ENCODE measurements at regions not wholly inside any gene's neighbourhood (a gene's known extent, or its start where the extent isn't known, plus 50 kb on each side); places are given as distances from the start of the nearest gene placed in this dataset.

DNA sequence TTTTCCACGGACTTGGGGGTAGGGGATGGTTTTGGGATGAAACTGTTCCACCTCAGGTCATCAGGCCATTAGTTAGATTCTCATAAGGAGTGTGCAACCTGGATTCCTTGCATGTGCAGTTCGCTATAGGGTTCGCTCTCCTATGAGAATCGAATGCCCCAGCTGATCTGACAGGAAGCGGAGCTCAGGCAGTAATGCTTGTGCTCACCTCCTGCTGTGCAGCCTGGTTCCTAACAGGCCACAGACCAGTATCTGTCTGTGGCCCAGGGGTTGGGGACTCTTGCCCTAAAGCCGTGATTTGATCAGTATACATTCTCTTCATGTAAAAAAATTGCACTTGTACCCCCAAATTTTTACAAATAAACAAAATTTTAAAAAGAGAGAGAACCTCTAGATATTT, 219.4 kb upstream of the CPNE8 start:
- no peak for DNase-seq

DNA sequence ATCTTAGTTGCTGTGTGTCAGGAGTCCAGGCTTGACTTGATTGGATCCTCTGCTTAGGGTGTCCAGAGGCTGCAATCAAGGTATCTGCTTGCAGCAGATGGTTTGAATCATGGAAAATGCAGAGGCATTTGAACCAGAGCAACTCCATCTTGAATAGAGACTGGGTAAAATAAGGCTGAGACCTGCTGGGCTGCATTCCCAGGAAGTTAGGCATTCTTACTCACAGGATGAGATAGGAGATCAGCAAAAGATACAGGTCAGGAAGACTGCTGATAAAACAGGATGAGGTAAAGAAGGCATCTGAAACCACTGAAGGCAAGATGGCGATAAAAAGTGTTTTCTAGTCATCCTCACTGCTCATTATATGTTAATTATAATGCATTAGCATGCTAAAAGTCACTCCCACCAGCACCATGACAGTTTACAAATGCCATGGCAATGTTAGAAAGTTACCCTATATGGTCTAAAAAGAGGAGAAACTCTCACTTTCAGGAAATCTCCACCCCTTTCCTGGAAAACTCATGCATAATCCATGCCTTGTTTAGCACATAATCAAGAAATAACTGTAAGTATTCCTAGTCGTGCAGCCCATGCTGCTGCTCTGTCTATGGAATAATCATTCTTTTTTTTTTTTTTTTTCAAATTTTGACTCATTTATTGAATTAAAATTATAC, 218.3 kb upstream of the CPNE8 start:
- DNase-seq: no peak

DNA sequence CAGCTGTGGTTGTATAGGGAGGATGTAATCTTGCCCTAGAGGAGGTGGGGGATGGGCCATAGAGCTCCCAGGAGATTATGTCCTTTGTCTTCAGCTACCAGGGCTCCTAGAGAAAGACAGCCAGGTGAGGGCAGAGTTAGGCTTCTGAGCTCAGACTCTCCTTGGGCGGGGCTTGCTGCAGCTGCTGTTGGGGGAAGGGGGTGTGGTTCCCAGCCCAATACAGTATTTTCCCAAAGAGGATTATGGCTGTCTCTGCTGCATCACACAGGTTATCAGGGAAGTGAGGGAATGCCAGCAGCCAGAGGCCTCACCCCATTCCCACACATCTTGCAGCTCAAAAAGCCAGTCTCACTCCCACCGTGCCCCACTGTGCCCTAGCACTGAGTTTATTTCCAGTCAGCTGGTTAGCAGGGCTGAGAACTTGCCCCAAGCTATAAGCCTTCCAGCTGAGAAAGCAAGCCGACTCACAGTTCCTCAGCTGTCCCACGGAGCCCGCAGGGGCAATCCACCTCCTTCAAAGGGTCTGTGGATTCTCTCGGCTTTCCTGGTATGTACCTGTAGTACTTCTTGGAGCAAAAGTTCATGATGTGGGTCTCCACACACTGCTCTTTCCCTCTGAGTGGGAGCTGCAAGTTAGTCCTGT, 217.3 kb upstream of the CPNE8 start:
- no peak for DNase-seq

DNA sequence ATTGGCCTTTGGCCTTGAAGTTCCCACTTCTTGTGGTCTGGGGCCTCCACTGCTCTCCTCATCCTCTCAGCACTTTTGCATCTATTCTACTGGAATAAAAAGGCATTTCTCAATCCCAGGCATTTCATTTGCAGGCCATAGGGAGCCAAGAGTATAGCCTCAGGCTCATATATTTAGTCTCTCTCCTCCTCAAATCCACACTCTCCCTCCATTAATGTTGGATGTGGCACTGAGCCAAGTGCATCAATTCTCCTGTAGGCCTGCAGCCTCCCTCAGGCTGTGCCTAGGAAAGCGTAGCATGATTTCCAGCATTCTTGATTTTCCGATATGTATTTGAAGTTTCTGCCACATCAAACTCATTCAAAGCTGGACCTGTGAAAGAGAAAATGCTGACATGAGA, 211.5 kb upstream of the CPNE8 start:
- no peak for DNase-seq

DNA sequence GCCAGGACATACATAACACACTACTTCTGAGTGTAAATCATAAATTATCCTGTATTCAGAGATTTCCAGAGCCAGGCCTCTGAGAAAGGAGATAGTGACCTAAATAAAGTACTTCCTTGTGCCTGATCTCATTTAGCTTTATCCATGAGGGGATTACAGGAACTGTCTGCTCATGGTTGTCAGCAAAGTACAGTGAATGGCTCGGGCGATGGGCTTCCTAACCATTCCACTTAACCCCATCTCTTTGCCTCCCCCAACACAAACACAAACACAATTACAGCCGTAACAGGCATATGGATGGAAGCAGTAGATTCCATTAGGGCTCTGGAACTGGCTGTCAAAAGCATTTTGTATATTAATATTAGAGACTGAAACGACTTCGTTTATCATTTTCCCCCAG, 206.7 kb upstream of the CPNE8 start:
- DNase-seq: no peak

DNA sequence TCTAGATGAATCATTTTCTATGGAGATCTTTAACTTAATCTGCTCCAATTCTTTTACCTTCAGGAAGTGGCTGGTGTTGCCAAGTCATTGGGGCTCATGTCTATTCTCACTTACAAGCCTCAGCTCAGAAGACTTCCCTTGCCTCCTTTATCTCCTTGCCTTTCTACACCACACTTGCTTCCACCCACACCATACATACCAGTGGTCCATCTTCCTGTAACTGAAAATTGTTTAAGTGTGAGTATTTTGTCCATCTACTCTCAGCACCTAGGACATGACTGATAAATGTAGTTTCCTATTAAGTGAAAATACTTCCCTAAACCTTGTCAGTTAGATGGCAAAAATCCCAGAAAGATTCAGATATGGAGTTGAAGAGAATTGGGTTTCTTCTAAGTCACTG, 199.7 kb upstream of the CPNE8 start:
- DNase-seq: no peak

DNA sequence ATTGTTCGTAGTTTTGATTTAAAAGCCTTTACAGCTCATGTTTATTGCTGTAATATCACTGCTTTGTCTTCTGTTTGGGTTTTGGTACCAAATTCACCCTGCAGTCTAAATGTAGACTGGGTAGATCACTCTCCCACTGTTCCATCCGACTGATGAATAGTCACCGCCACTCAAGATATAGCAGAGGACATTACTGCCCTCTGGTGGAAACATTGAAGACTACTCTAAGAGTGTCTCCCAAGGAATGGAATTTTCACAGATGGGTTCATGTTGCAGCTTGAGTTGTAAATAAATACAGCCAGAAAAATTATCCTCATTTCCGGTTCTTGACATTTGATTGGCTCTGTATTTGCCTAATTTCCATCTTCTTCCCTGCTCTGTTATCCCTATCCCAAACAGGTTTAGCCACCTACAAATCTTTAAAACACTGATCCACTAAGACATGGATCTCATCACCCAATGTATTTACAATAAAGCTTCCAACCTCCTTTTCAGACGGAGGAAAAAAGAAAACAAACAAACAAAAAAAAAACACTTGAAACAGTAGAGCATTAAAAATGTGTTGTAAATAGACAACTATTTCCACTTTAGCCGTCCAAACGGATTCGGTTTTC, 198.3 kb upstream of the CPNE8 start:
- peak; percentile 83 for DNase-seq

DNA sequence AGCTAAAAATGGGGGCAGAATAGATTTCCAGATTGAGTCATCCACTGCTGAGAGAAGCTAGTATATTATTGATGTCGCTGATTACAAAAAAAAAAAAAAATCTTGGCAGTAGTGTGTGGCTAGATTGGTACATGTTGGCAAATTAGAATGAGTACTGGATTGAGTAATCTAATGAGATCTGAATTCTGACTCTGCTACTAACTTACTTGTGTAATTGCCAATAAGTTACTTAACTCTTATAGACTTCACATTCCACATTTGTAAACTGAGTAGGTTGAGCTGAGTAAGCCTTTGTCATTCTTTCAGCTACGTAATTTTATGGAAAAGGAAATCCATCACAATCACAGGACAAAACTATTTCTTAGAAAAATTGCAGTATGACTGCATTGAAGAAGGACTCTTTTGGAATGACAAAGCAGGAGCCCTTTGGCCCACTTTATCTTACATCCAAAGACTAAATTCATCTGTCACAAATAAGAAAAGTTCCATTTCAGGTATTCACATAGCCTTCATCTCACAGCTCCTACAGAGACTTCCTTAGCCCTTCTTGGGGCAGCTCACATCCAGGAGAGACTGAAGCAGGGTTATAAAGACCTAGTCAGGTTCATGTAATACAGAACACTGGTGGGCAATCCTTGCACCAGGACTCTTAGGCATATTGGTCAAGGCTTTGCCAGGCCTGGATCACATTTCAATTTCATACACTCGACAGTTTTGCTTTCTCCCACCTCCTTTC, 197.3 kb upstream of the CPNE8 start:
- peak; percentile 41 for DNase-seq

DNA sequence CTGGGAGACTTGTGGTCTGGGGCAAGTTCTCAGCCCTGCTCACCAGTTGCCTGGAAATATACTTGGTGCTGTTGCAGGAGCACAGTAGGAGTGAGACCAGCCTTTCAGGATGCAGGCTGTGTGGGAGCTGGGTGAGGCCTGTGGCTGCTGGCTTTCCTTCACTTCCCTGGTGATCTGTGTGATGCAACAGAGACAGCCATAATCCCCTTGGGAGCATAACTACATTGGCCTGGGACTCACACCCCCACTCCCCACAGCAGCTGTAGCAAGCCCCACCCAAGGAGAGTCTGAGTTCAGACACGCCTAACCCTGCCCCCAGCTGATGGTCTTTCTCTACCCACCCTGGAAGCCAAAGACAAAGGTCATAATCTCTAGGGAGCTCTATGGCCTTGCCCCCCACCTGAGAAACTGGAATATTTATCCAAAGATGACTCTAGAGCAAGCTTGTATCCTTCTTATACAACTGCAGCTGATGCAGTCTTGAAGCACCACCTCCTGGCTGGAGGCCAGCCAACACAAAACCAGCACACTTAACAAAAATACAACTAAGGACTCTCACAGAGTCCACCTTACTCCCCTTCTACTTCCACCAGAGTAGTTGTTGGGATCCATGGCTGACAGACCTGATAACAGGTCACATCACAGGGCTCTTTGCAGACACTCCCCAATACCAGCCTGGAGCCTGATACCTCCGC, 190.4 kb upstream of the CPNE8 start:
- DNase-seq: no peak

DNA sequence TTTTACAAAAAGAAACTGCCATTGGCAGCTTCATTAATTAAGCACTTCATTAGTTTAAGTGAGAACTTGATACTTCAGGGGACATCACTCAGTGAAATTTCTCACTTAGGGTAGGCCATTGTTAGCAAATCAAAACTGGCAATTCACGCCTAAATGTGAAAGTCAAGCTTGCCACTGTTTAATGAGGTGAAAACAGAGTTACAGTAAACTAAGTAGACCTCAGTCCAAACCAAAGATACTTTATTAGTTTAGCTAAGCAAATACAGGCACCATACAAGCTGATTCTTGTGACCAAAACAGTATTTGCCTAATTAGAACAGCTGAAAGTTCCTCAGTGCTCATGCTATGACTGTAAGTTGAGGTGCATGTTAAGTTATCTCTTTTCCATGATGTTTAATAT, 176.5 kb upstream of the CPNE8 start:
- no peak for DNase-seq

DNA sequence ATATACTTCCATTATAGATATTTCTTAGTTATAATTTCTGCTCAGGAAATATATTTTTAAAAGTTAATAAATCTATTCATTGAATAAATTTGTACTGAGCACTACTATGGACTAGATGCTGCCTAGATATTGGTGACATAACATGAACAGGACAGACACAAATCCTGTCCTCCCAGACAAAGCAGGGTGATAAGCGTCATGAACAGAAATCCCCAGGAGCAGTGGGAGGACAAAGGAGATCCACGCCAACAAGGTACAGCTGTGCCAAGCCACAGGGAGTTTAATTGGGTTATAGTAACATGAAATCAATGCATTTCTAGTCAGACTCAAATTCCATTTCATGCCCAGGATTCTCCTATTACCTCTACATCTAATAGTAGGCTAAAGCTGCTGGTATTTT, 171.8 kb upstream of the CPNE8 start:
- no peak for DNase-seq

DNA sequence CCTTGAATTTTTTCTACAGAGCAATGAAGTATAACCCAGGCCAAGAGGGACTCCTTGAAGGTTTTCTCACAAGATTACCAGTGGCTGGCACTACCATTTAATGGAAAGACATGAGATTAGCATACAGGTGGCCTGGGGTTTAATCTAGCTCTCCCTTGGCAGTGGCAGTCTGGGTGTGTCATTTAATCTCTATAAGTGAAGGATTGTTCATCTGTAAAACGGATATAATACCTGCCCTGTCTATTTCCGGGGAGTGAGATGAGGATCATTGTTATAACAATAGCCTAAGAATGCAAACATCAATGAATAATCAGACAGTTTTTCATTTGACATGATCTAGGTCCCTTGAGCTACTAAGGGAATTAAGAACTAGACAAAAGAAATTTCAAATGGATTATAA, 168.7 kb upstream of the CPNE8 start:
- DNase-seq: no peak

DNA sequence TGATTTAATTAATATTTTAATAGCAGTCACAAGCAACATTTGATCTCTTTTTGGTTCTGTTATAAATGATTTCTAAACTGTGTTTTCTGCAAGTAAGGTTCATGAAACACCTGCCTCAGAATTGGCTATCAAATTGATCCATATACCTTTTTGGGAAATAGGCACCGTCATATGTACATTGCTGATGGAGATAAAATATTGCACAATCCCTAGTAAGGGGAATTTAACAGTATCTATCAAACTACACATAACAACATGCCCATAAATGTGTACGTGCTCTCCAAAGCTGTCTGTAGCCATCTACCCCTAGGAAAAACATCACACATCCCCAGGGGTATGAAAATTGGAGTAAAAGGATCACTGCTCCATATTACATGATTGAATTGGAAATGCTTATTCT, 167.3 kb upstream of the CPNE8 start:
- DNase-seq: no peak

DNA sequence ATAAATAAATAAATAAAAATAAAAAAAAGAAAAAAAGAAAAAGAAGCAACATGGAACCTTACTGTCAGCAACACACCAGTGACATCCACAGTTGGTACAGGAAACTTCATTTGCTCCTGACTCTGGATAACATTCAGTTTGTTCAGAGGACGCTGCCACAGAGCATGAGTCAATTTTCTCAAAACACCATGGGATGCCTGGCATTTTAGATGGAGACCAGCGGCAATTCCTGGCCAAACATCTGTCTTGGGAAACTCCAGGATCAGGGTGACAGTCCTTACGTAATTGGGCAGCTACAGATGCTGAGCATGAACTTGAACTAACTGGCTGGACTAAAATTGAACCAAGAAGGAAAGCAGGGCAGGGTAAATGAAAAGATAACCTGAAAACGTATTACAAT, 166.2 kb upstream of the CPNE8 start:
- DNase-seq: no peak

DNA sequence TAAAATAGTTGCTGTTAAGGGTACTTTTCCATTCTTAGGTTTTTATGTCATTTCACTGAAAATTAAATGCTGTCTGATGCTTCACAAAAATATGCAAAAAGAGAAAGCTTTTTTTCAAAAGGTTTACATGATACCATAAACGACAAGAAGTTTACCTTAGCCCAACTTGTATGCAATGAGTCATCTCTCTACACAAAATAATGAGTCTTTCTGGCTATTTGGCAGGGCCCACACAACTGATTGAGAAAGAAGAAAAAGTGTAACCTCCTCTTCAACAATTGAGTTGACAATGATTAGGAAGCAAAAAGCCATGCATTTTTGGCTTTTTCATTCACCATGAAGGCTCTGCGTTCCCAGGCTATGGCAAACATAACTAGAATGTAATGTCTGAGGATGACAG, 165.4 kb upstream of the CPNE8 start:
- DNase-seq: no peak

DNA sequence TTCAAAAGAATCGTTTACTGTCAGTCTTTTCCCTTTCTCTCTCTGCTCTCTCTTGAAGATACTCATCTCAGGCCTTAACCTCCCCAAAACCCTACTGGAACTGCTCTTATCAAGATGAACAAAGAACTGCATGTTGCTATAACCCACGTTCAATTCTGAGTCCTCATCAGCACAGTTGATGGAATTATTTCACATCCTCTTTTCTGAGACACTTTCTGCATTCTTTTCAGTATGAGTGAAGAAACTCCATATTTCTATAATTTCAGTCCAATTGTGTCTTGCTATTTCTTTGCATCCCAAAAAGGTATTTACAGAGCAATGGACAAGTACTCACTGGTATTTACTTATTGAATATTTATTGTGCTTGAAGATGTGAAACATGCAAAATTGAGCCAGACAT, 160.1 kb upstream of the CPNE8 start:
- peak; percentile 6 for DNase-seq

DNA sequence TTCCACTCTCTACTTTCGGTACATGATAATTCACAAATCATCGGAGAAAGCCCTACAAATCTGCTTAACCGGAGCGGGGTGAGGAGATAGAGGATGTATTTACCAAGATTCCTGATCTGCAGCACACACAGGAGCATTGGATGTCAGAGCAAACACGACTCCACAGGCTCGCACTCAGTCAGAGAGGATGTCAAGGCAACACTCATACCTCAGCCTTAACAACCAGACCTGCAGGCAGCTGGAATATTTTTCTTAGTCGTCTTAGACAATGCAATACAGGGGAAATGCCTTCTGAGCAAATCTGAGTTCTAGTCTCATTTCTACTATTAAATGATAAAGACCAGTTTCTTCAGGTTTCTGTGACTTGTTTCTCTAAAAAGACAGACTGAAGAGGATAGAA, 159.3 kb upstream of the CPNE8 start:
- no peak for DNase-seq

DNA sequence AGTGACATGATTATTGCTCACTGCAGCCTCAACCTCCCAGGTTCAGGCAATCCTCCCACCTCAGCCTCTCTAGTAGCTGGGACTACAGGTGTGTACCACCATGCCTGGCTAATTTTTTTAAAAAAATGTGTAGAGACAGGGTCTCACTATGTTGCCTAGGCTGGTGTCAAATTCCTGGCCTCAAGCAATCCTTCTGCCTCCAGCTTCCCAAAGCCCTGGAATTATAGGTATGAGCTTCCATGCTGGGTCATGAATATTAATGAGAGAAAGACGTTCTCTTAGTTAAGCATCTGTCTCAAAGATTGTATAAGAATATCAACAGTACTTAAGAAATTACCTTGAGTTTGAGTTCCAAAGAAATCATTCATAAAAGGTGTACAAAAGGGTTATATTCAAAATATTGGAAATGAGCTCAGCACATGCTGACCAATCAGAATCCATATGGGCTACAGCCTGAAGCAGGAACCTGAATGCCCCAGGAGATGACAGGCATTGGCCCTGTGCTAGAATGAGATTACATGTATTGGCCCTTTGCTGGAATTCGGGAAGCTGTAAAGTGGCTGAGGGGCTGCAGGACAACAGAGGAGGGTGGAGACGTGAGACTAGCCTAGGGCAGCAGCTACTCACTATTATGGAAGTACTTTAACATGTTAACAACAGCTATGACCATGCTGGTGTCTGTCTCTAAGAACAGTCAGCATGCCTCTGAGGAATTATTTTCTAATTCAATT, 157.0 kb upstream of the CPNE8 start:
- no peak for DNase-seq

DNA sequence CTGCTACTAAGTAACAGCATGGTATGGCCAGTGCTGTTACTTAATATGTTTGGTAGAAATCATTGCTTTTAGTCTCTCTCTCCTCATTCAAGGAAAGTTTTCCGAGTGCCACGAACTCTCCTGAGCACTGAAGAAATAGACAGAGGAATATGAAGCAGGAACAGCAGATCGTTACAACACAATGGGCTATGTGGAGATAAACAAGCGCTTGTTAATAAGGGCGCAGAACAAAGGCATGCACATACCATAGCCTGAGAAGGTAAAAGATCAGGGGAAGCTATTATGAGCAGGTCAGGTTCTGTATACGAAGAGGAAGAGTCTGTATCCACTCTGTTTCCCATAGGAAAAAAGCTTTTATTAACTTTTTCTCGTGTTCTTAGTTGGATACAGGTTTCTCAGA, 156.2 kb upstream of the CPNE8 start:
- DNase-seq: no peak

DNA sequence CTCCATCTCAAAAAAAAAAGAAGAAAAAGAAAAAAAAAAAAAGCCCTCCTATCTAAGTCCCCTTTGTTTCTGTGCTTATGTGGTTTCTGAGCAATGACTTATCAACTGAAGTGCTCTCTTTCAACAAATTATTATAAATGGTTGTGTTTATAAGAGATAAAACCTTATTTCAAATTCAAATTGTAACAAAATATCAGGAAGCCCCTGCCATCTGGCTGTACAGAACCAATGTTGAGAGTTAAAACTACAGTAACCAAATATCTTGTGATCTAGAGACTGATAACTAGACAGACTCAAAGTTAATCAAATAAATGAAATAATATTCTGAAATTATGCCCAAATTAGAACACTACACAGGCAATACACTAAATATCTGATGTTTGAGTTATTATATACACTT, 143.0 kb upstream of the CPNE8 start:
- no peak for DNase-seq

DNA sequence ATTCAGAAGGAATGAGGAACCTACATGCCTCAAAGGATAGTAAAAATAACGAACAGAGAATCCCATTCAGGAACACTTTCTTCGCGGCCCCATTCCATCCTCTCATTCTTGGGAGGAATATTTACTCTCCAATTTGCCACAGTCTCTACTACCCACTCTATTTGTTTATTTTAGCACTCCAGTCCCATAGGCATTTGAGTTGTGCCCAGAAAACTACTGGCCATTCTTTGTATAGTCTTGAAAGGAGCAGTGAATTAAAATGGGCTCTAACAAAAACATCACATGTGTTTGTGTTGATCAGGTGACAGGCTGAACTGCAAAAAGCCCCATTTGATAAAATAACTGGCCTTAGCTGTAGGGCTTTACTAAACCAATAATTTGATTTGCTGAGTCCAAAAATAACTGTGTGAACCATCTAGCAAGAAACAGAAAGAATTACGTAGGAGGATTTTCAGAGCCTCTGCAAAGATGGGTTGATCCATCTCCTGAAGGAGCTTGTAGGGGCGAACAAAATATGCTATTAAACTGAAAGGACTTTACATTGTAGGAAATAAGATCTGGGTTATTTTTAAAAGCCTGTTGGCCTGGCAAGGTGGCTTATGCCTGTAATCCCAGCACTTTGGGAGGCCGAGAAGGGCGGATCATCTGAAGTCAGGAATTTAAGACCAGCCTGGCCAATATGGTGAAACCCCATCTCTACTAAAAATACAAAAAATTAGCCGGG, 142.3 kb upstream of the CPNE8 start:
- no peak for DNase-seq

DNA sequence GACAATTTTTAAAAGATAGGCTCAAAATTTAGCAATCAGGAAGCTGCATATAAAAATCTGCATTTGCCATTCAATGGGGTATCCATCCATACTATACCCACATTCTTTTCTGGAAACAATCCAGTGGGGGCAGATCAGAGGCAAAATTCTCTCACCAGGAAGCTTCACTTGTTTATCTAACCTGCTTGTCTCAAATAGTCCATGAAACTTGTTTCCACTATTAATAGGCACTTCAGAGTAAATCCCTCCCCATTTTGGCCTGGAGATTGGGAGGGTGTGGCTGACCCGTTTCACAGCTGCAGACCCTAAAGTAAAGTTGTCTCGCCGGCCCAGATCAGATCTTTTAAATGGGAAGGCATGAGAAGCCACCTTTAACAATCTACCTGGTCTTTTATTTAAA, 139.4 kb upstream of the CPNE8 start:
- no peak for DNase-seq
